GM12891 (cell line): ENCODE measurements at regions not wholly inside any gene's neighbourhood (a gene's known extent, or its start where the extent isn't known, plus 50 kb on each side); places are given as distances from the start of the nearest gene placed in this dataset.

ENCODE experiments used
- PAX5 ChIP-seq: IDR thresholded peaks from 2 replicates; pipeline ENCODE4 v1.6.1; 2011; ENCODE audit warnings: low read length, moderate library complexity, mild to moderate bottlenecking; ENCODE audit not compliant: insufficient read depth, severe bottlenecking
- POLR2A ChIP-seq: IDR thresholded peaks from 2 replicates; pipeline ENCODE4 v1.6.1; 2011; ENCODE audit warnings: low read depth, low read length, control low read depth
- POLR2AphosphoS5 ChIP-seq: IDR thresholded peaks from 2 replicates; pipeline ENCODE4 v1.6.1; 2011; ENCODE audit warnings: low read depth, low read length, control low read depth
- SPI1 ChIP-seq: IDR thresholded peaks from 2 replicates; pipeline ENCODE4 v1.6.1; 2011; ENCODE audit warnings: low read depth, low read length, control low read depth
- TAF1 ChIP-seq: IDR thresholded peaks from 2 replicates; pipeline ENCODE4 v1.6.1; 2011; ENCODE audit warnings: low read depth, low read length, control low read depth

- TF ChIP-seq POLR2AphosphoS5 (no peak), TAF1 (no peak), POLR2A (no peak), SPI1 (no peak), PAX5 (no peak)
Observed at GRCh38 chr5:99901972-99902371, 633.2 kb upstream of the FAM174A start.
